Psoas muscle (tissue), 7 donors: ENCODE measurements at regions not wholly inside any gene's neighbourhood (a gene's known extent, or its start where the extent isn't known, plus 50 kb on each side); places are given as distances from the start of the nearest gene placed in this dataset.

Experiments
- ATAC-seq, 4 donors: fragments of 200-7000 bp; cut with Tn5 transposase; one replicate each; pipeline ENCODE4 v1.9.1; 2020; ENCODE audit warnings: moderate library complexity in 3 of 4, mild to moderate bottlenecking in 2 of 4
- DNase-seq, 2 donors: peaks; one replicate each; pipeline ENCODE4 v3.0.0-alpha.2; 2020
- H3K27ac ChIP-seq: fragments of 200-600 bp; one replicate; pipeline ENCODE4 v1.8.0; 2022
- H3K27me3 ChIP-seq, 3 donors: fragments of 200-600 bp in 1 of 3; one replicate each; pipeline versions ENCODE4 v1.6.1 to v1.8.0; 2013 to 2022; ENCODE audit warnings: low read length in 2 of 3, mild to moderate bottlenecking in 2 of 3, moderate library complexity in 1 of 3; ENCODE audit not compliant: insufficient read depth in 3 of 3
- H3K36me3 ChIP-seq, 2 donors: fragments of 200-600 bp in 1 of 2; one replicate each; pipeline versions ENCODE4 v1.6.1 to v1.8.0; 2013 to 2022; ENCODE audit warnings: low read depth in 1 of 2, mild to moderate bottlenecking in 1 of 2, moderate library complexity in 1 of 2; ENCODE audit not compliant: insufficient read depth in 1 of 2
- H3K4me1 ChIP-seq: fragments of 200-600 bp; one replicate; pipeline ENCODE4 v1.8.0; 2022
- H3K4me3 ChIP-seq: fragments of 200-600 bp; one replicate; pipeline ENCODE4 v1.8.0; 2022; ENCODE audit warnings: mild to moderate bottlenecking
- H3K9me3 ChIP-seq: fragments of 200-600 bp; one replicate; pipeline ENCODE4 v1.8.0; 2022
- CTCF ChIP-seq: fragments of 200-600 bp; IDR thresholded peaks from one replicate; pipeline ENCODE4 v1.8.0; 2022; ENCODE audit warnings: antibody characterized with exemption
- WGBS, 3 donors: extraction: QIAGEN DNeasy Blood & Tissue Kit; methylation state at CpG; one replicate each; pipeline versions ENCODE4 v1.1.6 to v1.1.7; 2013; 5-methylcytosine and 5-hydroxymethylcytosine counted together
- intact Hi-C, 2 donors: fragments of 100-400 bp; cut with DNase I; formaldehyde crosslinking; loops; one replicate each; pipeline versions ENCODE4 v1.11.0 to v1.14.2; 2022
- donor health status: healthy with polysubstance abuse.
- donor health status: DM: no; HTN: no; CAD: no; lungs with moderate emphysema.
- donor health status: Bipolar disorder and iron deficiency.
- donor health status: healthy.
- donor health status: DM: yes; HTN: yes; CAD: no.
- donor health status: DM: no; HTN: no; CAD: no.
- donor health status: DM: yes; HTN: yes; CAD: no.

GRCh38 chr12:92064422-92064821 is 81.2 kb downstream of the BTG1 start:
- ATAC-seq = no peak
- WGBS, 3 donors = 49 to 70% (median 57%) methylated on average over 1 of the region's 1 CpG
- no peaks in the 10 kb centered on the region for H3K4me1 ChIP-seq
- no peak overlapping the region for H3K4me3 ChIP-seq
- no peaks in the 10 kb centered on the region for H3K27me3 ChIP-seq
- no peaks in the 10 kb centered on the region for H3K9me3 ChIP-seq
- no peak overlapping the region for H3K27ac ChIP-seq
- no peak for DNase-seq
- H3K36me3 ChIP-seq = no peaks in the 10 kb centered on the region
- intact Hi-C loops = no loop called here
- no peak for TF ChIP-seq CTCF

GRCh38 chr12:92063641-92064040 is 82.0 kb downstream of the BTG1 start:
- no peak for ATAC-seq
- Histone ChIP-seq H3K36me3 (no peaks in the 10 kb centered on the region), H3K27me3 (no peaks in the 10 kb centered on the region), H3K4me3 (no peak overlapping the region), H3K4me1 (no peaks in the 10 kb centered on the region), H3K27ac (no peak overlapping the region), H3K9me3 (no peaks in the 10 kb centered on the region)
- WGBS, 3 donors = 64 to 75% (median 69%) methylated on average over 3 of the region's 3 CpGs
- TF ChIP-seq CTCF = no peak
- intact Hi-C loops = no loop called here
- DNase-seq = no peak

- ATAC-seq = no peak
- no peak for DNase-seq
- no peak for TF ChIP-seq CTCF
- no peak overlapping the region for H3K4me3 ChIP-seq
- WGBS, 3 donors = 82 to 93% (median 91%) methylated on average over 6 of the region's 6 CpGs
- H3K4me1 ChIP-seq = no peaks in the 10 kb centered on the region
- H3K27me3 ChIP-seq = no peaks in the 10 kb centered on the region
- H3K36me3 ChIP-seq = no peaks in the 10 kb centered on the region
- H3K9me3 ChIP-seq = no peaks in the 10 kb centered on the region
- intact Hi-C loops = no loop called here
- no peak overlapping the region for H3K27ac ChIP-seq
Measured at GRCh38 chr12:92062539-92063493, 82.8 kb downstream of the BTG1 start.

- no peaks in the 10 kb centered on the region for H3K27me3 ChIP-seq
- no peak for ATAC-seq
- intact Hi-C loops = no loop called here
Measured at GRCh38 chr12:92061061-92061460, 84.6 kb downstream of the BTG1 start.

More at GRCh38 chr12:92061061-92061460, 84.6 kb downstream of the BTG1 start:
- no peak for DNase-seq
- H3K27ac ChIP-seq = no peak overlapping the region
- no peaks in the 10 kb centered on the region for H3K4me1 ChIP-seq
- no peaks in the 10 kb centered on the region for H3K36me3 ChIP-seq
- no peaks in the 10 kb centered on the region for H3K9me3 ChIP-seq
- TF ChIP-seq CTCF = no peak
- H3K4me3 ChIP-seq = no peak overlapping the region
